ENCODE measurements at regions not wholly inside any gene's neighbourhood (a gene's known extent, or its start where the extent isn't known, plus 50 kb on each side); places are given as distances from the start of the nearest gene placed in this dataset.

- no peak for DNase-seq (ENCODE audit: extremely low read depth in 1 of 4, low spot score in 3 of 4)
- TF ChIP-seq, protein P1, sequence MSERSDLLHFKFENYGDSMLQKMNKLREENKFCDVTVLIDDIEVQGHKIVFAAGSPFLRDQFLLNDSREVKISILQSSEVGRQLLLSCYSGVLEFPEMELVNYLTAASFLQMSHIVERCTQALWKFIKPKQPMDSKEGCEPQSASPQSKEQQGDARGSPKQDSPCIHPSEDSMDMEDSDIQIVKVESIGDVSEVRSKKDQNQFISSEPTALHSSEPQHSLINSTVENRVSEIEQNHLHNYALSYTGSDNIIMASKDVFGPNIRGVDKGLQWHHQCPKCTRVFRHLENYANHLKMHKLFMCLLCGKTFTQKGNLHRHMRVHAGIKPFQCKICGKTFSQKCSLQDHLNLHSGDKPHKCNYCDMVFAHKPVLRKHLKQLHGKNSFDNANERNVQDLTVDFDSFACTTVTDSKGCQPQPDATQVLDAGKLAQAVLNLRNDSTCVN (CRISPR knock-in tag; IDR thresholded peaks at IDR 0.05), result no peak
- TF ChIP-seq NKRF (IDR thresholded peaks at IDR 0.05; ENCODE audit: borderline replicate concordance) (no peak), CAMTA2 (CRISPR knock-in tag; conservative IDR thresholded peaks at IDR 0.05) (no peak), ZNF23 (CRISPR knock-in tag; IDR thresholded peaks at IDR 0.05) (no peak), SNIP1 (IDR thresholded peaks at IDR 0.05; ENCODE audit: low read depth) (no peak), ARNT (IDR thresholded peaks at IDR 0.05) (no peak), CEBPG (CRISPR knock-in tag; IDR thresholded peaks at IDR 0.05) (no peak), CEBPG (tag; conservative IDR thresholded peaks at IDR 0.05 in 1 of 2, IDR thresholded peaks at IDR 0.05 in 1 of 2) (no peak), MYNN (IDR thresholded peaks at IDR 0.05) (no peak), MYNN (CRISPR knock-in tag; IDR thresholded peaks at IDR 0.05) (no peak), PRDM10 (IDR thresholded peaks at IDR 0.05; ENCODE audit: partially characterized antibody) (no peak)
- no peak for ATAC-seq
- ChIA-PET POLR2A (no interaction called here), CTCF (ENCODE audit: low intra/inter-chr PET ratio) (no interaction called here)
- intact Hi-C loops (cut with micrococcal nuclease) (no loop called here), in situ Hi-C loops (cut with MboI) (no loop called here)
- FAIRE-seq, result no peak
- Histone ChIP-seq H3K27ac (ENCODE audit: extremely low read depth, low read depth, low read length) (no peak overlapping the region), H3K27me3 (ENCODE audit: control insufficient read depth in 2 of 2, insufficient read depth in 2 of 2, low read length in 2 of 2) (no peaks in the 10 kb centered on the region), H3K4me1 (replicated peaks in 1 of 2; ENCODE audit: control insufficient read depth in 2 of 2, insufficient read depth in 2 of 2, low read length in 2 of 2) (no peaks in the 10 kb centered on the region), H2AFZ (ENCODE audit: low read depth, low read length) (no peak overlapping the region), H3K79me2 (ENCODE audit: control insufficient read depth, insufficient read depth, low read length) (no peaks in the 10 kb centered on the region), H3K4me2 (ENCODE audit: insufficient read depth, low read length) (no peak overlapping the region), H3K9ac (ENCODE audit: insufficient read depth in 1 of 2, low read depth in 2 of 2, low read length in 2 of 2) (no peak overlapping the region), H3K9me1 (ENCODE audit: control insufficient read depth, insufficient read depth, low read length) (no peaks in the 10 kb centered on the region), H3K4me3 (no peak overlapping the region), H4K20me1 (replicated peaks; ENCODE audit: control insufficient read depth, insufficient read depth, low read length) (no peaks in the 10 kb centered on the region), H3K36me3 (ENCODE audit: control insufficient read depth, insufficient read depth, low read length) (no peaks in the 10 kb centered on the region), H3K9me3 (replicated peaks; ENCODE audit: control insufficient read depth, insufficient read depth, low read depth, low read length) (no peaks in the 10 kb centered on the region)
- BruUV-seq (replicated peaks), result no TSS peak
- WGBS (ENCODE audit: insufficient coverage, low coverage, missing lambda C conversion rate), result 0% methylated on average over 3 of the region's 3 CpGs
Measured at GRCh38 chr4:154916068-154916467, 135.0 kb downstream of the RBM46 start.

All from K562 (cell line).